HT-29 (cell line): ENCODE measurements at regions not wholly inside any gene's neighbourhood (a gene's known extent, or its start where the extent isn't known, plus 50 kb on each side); places are given as distances from the start of the nearest gene placed in this dataset.

Source experiments
- DNase-seq: peaks from one replicate; pipeline ENCODE4 v3.0.0-alpha.2; 2015; ENCODE audit warnings: low spot score

- DNase-seq: no peak
Measured at GRCh38 chr11:92859156-92859690, 110.2 kb upstream of the MTNR1B start.

- DNase-seq: no peak
Measured at GRCh38 chr11:92861634-92862033, 107.8 kb upstream of the MTNR1B start.

GRCh38 chr11:92865352-92865751 lies 104.1 kb upstream of the MTNR1B start:
- no peak for DNase-seq

- DNase-seq: no peak
Measured at GRCh38 chr11:92866679-92867282, 102.7 kb upstream of the MTNR1B start.

- no peak for DNase-seq
Measured at GRCh38 chr11:92867913-92868619, 101.4 kb upstream of the MTNR1B start.

- no peak for DNase-seq
Measured at GRCh38 chr11:92869716-92870115, 99.7 kb upstream of the MTNR1B start.

GRCh38 chr11:92870196-92870832 lies 99.1 kb upstream of the MTNR1B start:
- DNase-seq: no peak

- DNase-seq: no peak
Measured at GRCh38 chr11:92873551-92873950, 95.9 kb upstream of the MTNR1B start.

GRCh38 chr11:92875473-92875872 lies 94.0 kb upstream of the MTNR1B start:
- DNase-seq: no peak

- DNase-seq: no peak
Measured at GRCh38 chr11:92879086-92879485, 90.4 kb upstream of the MTNR1B start.

- DNase-seq: no peak
Measured at GRCh38 chr11:92880381-92880780, 89.1 kb upstream of the MTNR1B start.

- no peak for DNase-seq
Measured at GRCh38 chr11:92881940-92882450, 87.5 kb upstream of the MTNR1B start.

- DNase-seq: no peak
Measured at GRCh38 chr11:92882828-92883611, 86.4 kb upstream of the MTNR1B start.

GRCh38 chr11:92885600-92885999 lies 83.9 kb upstream of the MTNR1B start:
- DNase-seq: no peak

- DNase-seq: peak; percentile 81
Measured at GRCh38 chr11:92886243-92886905, 83.1 kb upstream of the MTNR1B start.

GRCh38 chr11:92888696-92889095 lies 80.8 kb upstream of the MTNR1B start:
- DNase-seq: no peak

GRCh38 chr11:92890846-92891245 lies 78.6 kb upstream of the MTNR1B start:
- no peak for DNase-seq

- DNase-seq: no peak
Measured at GRCh38 chr11:92892802-92893684, 76.4 kb upstream of the MTNR1B start.

- no peak for DNase-seq
Measured at GRCh38 chr11:92894197-92894596, 75.3 kb upstream of the MTNR1B start.

GRCh38 chr11:92897487-92897886 lies 72.0 kb upstream of the MTNR1B start:
- DNase-seq: no peak
